GM19324 (cell line): ENCODE measurements at regions not wholly inside any gene's neighbourhood (a gene's known extent, or its start where the extent isn't known, plus 50 kb on each side); places are given as distances from the start of the nearest gene placed in this dataset.

Source experiments
- ATAC-seq: cut with Tn5 transposase; IDR thresholded peaks from one replicate; pipeline ENCODE4 v1.9.1; 2021; ENCODE audit warnings: mild to moderate bottlenecking, moderate library complexity; ENCODE audit not compliant: unreplicated experiment, low FRiP score

GRCh38 chr1:172907834-172908326 is 142.9 kb downstream of the TNFSF18 start:
- no peak for ATAC-seq

GRCh38 chr1:172909606-172910326 is 141.0 kb downstream of the TNFSF18 start:
- no peak for ATAC-seq

GRCh38 chr1:172912765-172913260 is 137.9 kb downstream of the TNFSF18 start:
- no peak for ATAC-seq

DNA sequence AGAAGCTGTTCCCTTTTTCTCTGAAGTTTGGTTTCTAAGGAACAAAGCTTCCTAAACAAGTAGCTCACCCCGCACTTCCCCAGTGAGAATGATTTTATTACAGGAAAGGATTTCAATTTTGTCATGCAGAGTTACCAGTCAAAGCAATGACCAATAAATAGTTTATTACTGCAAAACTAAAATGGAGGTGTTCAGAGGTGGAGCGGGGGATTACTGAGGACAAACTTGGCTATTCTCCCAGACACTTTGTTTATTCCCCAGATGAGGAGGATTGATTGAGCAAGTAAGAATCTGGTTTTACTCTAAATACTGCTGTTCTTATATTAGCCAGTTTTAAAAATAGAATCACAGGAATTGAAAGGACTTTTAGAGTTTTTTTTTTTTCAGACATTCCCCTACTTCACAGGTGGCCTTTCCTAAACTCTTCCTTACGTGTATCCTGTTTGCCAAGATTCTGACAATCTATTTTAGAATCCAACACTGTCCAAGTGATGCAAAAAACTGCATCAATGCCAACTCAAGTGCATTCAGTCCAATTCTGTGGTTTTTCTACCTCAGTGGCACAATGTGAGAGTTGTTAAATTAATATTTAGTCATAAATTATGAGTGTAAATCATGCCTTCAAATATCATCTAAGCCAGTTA is 136.1 kb downstream of the TNFSF18 start:
- no peak for ATAC-seq

DNA sequence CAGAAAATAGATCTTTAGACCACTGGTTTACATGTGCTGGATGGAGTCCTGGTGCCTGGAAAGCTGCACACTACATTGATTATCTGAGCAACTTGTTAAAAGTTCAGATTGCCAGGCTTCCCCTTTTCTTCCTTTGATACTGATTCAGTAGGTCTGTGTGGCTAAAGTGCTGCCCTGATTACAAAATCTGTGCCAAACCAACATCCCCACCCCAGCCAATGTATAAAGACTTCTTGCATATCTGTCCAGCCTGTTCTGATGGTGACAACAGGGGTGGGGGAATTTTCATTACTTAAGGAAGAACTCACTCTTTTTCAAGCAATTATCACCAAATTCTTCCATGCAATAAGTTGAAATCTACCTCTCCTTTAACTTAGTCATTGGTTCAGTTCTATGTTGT is 135.5 kb downstream of the TNFSF18 start:
- ATAC-seq, result no peak

- no peak for ATAC-seq
Measured at GRCh38 chr1:172916116-172916515, 134.6 kb downstream of the TNFSF18 start.

GRCh38 chr1:172917972-172918371 is 132.8 kb downstream of the TNFSF18 start:
- ATAC-seq, result no peak

DNA sequence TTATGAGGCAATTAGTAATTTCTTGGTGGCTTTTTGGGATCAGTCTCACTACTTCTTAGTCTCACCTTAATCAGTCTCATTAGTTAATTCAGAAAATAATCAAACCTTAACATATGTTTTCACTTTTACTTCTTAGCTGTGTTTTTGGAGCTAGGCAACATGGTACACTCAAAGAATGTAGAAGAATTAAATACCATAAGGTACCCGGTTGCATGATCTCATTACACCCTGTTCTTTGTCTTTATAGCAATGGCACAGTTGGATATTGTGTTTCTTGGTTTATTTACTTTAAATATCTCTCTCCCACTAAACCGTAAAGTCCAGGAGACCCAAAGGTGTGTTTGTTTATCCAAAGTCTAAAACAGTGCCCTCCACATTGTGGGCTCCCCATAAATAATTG is 132.3 kb downstream of the TNFSF18 start:
- no peak for ATAC-seq

DNA sequence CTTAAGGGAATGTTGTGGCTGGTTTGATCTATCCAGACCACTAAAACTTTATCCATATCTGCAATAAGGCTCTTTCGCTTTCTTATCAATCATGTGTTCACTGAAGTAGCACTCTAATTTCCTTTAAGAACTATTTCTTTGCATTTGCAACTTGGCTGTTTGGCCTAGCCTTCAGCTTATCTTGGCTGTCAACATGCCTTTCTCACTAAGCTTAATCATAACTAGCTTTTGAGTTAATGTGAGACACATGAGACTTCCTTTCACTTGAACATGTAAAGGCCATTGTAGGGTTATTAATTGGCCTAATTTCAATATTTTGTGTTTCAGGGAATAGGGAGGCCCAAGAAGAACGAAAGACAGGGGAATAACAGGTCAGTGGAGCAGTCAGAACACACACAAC is 124.7 kb downstream of the TNFSF18 start:
- ATAC-seq, result no peak

DNA sequence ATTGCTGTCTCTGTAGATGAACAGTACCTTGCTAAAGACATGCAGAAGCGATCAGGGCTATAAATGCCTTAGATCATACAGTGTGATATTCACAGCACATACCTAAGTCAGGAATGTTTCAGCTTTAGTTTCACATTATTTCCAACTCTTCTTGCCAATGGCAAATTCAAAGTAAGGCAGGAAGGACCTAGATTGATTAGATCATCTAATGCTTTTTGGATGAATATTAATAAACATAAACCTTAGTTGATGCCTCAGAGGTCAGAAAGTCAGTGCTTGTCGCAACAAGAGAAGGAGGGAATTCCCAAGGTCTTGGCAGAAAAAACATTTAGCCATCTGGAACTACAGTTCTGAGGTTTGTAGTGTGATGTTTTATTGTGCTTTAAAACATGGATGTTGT is 122.3 kb downstream of the TNFSF18 start:
- ATAC-seq, result no peak

DNA sequence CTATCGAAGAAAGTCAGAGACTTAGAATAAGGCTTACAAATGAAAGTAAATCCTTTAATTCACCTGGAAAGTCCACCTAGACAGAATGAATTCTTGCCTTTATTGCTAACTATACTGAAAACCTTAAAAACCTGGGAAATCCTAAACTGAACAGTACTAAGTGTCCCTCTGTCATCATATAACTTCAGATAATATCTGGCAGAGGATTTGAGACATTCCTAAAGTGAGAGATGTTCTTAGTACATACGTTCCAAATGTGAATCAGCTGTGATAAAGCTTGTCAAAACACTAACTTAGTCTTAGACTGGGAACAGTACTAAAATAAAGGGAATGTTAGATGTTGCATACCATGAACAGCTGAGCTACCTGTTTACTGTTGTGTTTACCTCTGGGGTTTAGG is 121.7 kb downstream of the TNFSF18 start:
- ATAC-seq, result no peak

GRCh38 chr1:172930142-172930541 is 120.6 kb downstream of the TNFSF18 start:
- no peak for ATAC-seq

DNA sequence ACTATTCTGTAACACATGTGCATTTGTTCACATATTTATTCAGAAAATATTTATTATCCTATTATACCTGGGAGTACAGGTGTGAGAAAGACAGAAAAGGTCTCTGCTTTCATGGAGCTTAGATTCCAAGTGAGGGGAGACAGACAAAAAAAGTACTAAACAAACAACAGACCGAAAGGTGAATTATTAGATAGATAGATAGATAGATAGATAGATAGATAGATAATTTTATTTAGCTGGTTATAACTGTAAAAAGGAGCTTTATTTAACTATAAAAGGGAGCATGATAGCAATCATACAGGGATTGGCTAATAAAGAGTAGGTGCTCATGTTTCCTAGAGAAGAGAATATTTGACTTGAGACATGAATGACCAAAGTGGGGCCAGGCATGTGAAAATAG is 119.4 kb downstream of the TNFSF18 start:
- no peak for ATAC-seq

- no peak for ATAC-seq
Measured at GRCh38 chr1:172931761-172932160, 119.0 kb downstream of the TNFSF18 start.

GRCh38 chr1:172932981-172933380 is 117.8 kb downstream of the TNFSF18 start:
- ATAC-seq, result no peak

- ATAC-seq, result no peak
Measured at GRCh38 chr1:172934417-172934762, 116.4 kb downstream of the TNFSF18 start.

GRCh38 chr1:172935062-172935592 is 115.6 kb downstream of the TNFSF18 start:
- no peak for ATAC-seq

GRCh38 chr1:172936088-172936645 is 114.6 kb downstream of the TNFSF18 start:
- no peak for ATAC-seq

DNA sequence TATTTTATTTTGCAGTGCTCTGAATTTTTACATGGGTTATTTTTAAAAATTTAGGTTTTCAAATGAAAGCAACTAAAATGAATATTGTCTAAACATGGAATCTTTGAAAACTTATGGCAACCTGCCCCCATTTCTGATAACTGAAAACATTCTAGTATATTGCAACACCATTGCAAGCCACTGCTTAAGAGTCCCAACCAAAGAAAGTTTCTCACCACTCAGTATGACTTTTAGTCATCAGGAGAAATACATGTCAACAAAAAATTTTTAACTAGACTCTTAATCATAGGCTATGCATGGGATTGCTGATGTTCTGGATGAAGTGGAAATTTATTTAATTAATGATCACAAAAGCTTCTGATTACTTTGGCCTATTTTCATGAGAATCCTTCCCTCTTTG is 112.1 kb downstream of the TNFSF18 start:
- ATAC-seq, result no peak

- no peak for ATAC-seq
Measured at GRCh38 chr1:172939475-172939874, 111.3 kb downstream of the TNFSF18 start.

GRCh38 chr1:172940174-172940855 is 110.4 kb downstream of the TNFSF18 start:
- ATAC-seq, result no peak
